NAMALWA (cell line): ENCODE measurements at regions not wholly inside any gene's neighbourhood (a gene's known extent, or its start where the extent isn't known, plus 50 kb on each side); places are given as distances from the start of the nearest gene placed in this dataset.

Source experiments
- DNase-seq: peaks from one replicate; pipeline ENCODE4 v3.0.0-alpha.2; 2015; ENCODE audit warnings: low spot score

DNA sequence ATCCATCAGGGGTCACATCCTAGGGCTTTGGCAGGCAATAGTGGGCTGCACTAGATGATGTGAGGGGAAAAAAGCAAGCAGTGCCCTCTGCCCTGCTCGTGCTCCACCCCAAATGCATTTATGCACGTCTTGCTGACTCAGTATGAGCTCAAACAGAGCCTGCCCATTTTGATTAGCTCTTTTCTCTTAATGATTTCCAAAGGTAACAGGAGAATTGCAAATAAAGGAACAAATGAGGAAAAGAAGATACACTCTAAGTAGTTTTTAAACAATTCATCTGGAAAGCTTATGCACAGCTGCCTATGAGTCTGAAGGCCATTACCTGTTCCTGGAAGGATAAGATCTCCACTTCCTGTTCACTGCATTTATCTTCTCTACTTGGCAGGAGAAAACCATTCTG is 364.2 kb downstream of the TMEM232 start:
- DNase-seq, result no peak

DNA sequence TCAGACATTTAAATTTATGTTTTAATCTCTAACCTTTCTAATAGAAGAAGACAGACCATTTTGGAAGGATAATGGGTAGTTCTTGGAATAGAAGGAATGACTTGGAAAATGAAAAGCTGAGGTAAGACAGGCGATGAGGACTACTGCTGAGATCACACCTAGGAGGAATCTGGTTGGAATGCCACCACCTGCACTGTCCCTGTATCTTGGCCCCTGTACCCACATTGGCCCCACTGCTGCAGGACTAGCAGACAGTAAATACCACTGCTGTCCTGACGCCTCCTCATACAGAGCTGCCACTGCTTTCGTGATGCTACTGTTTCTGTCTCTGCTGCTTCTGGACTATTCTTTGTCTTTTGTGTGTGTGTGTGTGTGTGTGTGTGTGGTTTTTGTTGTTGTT is 359.8 kb downstream of the TMEM232 start:
- DNase-seq, result no peak
